ENCODE measurements at regions not wholly inside any gene's neighbourhood (a gene's known extent, or its start where the extent isn't known, plus 50 kb on each side); places are given as distances from the start of the nearest gene placed in this dataset.

GRCh38 chr15:31177951-31178350 is 76.4 kb upstream of the TRPM1 start:
- TF ChIP-seq POLR2AphosphoS5 (IDR thresholded peaks at IDR 0.05; ENCODE audit: borderline replicate concordance, low read depth, low read length) (no peak), EZH2 (IDR thresholded peaks at IDR 0.05) (no peak)

Data from SK-N-MC (cell line).